ENCODE measurements at regions not wholly inside any gene's neighbourhood (a gene's known extent, or its start where the extent isn't known, plus 50 kb on each side); places are given as distances from the start of the nearest gene placed in this dataset.

DNA sequence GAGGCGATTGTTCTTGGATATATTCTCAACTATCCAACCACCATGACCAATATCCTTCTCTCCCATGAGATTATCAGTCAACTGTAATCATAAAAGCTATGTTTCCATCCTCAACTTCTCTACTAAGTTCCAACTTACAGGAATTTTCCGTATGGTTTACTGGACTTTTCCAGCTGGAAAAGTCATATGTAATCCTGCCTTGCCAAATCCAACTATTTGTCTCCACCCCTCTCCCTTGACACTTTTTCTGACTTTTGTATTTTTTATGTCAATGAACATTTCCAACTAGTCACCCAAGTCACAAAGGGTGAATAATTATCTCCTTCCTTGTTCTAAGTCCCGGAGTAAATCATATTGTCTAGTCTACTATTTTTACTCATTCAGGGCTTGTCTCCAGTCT is 293.1 kb downstream of the USP25 start:
- TF ChIP-seq, protein P1, sequence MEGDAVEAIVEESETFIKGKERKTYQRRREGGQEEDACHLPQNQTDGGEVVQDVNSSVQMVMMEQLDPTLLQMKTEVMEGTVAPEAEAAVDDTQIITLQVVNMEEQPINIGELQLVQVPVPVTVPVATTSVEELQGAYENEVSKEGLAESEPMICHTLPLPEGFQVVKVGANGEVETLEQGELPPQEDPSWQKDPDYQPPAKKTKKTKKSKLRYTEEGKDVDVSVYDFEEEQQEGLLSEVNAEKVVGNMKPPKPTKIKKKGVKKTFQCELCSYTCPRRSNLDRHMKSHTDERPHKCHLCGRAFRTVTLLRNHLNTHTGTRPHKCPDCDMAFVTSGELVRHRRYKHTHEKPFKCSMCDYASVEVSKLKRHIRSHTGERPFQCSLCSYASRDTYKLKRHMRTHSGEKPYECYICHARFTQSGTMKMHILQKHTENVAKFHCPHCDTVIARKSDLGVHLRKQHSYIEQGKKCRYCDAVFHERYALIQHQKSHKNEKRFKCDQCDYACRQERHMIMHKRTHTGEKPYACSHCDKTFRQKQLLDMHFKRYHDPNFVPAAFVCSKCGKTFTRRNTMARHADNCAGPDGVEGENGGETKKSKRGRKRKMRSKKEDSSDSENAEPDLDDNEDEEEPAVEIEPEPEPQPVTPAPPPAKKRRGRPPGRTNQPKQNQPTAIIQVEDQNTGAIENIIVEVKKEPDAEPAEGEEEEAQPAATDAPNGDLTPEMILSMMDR (conservative IDR thresholded peaks at IDR 0.05) = no peak
- no peak for TF ChIP-seq ZFX (IDR thresholded peaks at IDR 0.05)

Measured in C4-2B (cell line).